AG20443 (cell line): ENCODE measurements at regions not wholly inside any gene's neighbourhood (a gene's known extent, or its start where the extent isn't known, plus 50 kb on each side); places are given as distances from the start of the nearest gene placed in this dataset.
"Not testable (repeated sequence)": the region's sequence is repeated elsewhere in the genome, so short reads cannot be mapped to it uniquely, and the experiment has no call there.

ENCODE experiments used
- DNase-seq: peaks from one replicate; pipeline ENCODE4 v3.0.0; 2012; ENCODE audit warnings: low spot score, mixed read lengths

DNA sequence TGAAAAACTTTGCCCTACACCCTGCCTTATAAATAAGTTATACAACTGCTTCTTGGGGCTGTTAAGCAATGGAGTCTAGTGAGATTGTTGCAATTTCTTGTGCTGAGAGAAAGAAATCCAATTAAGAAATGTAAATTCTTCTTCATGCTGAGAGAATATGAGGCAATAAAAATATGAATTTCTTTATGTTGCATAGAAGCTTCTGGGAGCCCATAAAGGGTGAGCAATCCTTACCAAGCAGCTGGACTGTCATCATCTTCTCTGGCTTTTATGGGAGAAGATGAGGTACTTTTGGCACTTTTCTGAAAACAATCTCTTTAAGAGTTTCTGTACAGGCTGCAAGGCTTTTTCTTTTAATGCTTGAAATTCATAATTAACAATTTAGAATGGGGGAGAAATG, 204.3 kb downstream of the DMRTA1 start:
- DNase-seq: no peak

DNA sequence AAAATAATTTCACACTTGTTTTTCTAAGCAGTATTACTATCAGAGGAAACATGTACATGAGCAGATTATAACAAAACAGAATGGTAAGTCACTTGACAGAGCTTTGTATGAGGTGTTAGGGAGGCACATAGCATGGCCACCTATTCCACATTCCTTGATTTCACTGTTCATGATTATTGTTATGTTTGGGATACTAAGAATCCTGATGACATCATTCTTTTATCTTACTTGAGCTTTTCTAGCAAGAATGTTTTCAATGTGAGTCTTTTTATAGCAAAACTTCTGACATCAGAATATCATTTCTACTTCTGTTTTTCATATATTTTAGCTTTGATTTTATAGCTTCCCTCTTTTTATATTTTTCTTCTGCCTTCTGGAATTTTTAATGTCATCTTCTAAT, 208.2 kb downstream of the DMRTA1 start:
- DNase-seq: no peak

DNA sequence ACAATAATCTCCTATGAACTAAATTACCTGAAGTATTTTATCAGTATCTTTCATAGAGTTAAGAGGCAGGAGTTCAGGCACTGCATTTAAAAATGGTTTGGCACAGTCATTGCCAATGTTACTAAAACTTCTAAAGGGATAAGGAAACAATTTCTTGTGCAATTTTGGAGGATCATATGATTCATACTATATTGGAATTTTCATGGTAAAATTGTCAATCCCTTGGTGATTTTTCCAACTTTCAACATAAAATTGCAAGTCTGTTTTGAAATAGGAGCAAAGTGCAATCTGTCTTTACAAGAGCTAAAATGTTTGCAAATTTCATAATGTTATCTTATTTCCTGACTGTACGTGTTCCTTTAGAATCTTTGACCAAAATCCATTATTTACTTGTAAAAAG, 211.1 kb downstream of the DMRTA1 start:
- DNase-seq: no peak

GRCh38 chr9:22658484-22658883, 211.9 kb downstream of the DMRTA1 start:
- DNase-seq: not testable (repeated sequence)

- DNase-seq: no peak
These were observed 235.9 kb downstream of the DMRTA1 start for GRCh38 chr9:22682536-22682935.

GRCh38 chr9:22682961-22683699, 236.5 kb downstream of the DMRTA1 start:
- DNase-seq: peak; percentile 73

- DNase-seq: peak; percentile 41
These were observed 237.1 kb downstream of the DMRTA1 start for GRCh38 chr9:22683700-22684075.

GRCh38 chr9:22693156-22693555, 246.5 kb downstream of the DMRTA1 start:
- DNase-seq: no peak

GRCh38 chr9:22700171-22700570, 253.5 kb downstream of the DMRTA1 start:
- DNase-seq: no peak

DNA sequence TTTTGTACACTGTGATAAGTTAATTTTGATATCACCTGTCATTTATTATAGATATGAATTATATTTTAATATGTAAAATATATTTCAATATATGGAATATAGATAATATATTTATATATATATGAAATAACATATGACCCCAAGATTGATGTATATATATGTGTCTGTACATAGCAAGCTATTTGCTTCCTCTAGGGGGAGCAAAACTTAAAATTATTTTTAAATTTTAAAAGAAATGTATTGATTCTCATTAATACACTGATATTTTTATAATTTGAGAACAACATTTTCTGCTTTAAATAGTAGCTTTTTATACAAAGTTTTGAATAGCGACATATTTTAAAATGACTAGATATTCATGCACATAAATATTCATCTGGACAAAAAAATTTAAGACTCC, 272.0 kb downstream of the DMRTA1 start:
- DNase-seq: no peak

- DNase-seq: no peak
These were observed 275.9 kb downstream of the DMRTA1 start for GRCh38 chr9:22722492-22722891.

- no peak for DNase-seq
These were observed 285.2 kb downstream of the DMRTA1 start for GRCh38 chr9:22731786-22732185.

- no peak for DNase-seq
These were observed 293.1 kb downstream of the DMRTA1 start for GRCh38 chr9:22739712-22740111.

- DNase-seq: no peak
These were observed 294.2 kb downstream of the DMRTA1 start for GRCh38 chr9:22740781-22741180.

DNA sequence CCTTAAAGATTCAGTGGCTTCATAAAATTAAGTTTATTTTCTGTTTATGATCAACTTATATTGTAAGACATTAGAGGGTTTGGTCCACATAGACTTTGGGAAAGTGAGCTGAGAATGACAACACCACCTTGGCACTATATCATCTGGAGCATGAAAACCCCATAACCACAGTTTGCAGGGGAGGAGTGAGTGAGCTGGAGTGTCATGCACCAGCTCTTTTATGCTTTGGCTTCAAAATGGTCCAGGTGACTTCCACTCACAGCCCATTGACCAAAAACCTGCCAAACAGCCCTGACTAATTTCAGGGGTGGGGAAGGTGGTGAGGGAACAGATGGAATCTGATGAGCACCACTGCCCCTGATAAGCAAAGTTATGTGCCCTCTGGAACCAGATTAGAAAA, 295.8 kb downstream of the DMRTA1 start:
- DNase-seq: no peak

- DNase-seq: no peak
These were observed 327.0 kb downstream of the DMRTA1 start for GRCh38 chr9:22773501-22774220.

DNA sequence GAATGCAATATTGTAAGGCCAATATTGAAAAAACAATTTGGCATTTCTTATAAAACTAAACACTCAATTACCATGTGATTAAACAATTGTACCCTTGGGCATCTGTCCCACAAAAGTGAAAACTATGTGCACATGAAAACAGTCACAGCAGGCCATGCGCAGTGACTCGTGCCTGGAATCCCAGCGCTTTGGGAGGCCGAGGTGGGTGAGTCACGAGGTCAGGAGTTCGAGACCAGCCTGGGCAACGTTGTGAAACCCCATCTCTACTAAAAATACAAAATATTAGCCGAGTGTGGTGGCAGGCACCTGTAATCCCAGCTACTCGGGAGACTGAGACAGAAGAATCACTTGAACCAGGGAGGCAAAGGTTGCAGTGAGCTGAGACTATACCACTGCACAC, 343.7 kb downstream of the DMRTA1 start:
- DNase-seq: no peak

GRCh38 chr9:22808876-22809275, 362.3 kb downstream of the DMRTA1 start:
- DNase-seq: no peak

DNA sequence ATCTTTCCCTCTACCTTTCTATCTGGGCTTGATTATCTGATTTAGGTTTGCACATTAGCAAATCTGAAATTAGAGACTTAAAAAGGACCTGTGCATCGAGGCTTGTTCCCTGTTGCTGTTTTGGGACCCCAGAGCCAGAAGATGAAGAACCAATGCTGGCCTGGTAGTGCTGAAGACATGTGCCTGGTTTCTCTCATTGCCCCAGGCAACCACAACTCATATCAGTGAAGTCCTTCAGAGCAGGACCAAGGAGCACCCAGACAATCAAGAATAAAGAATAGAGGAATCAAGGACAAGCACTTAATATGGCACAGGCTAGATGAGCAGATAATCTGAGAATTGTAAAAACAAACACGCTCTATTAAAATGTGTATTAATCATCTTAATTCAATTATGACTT, 362.7 kb downstream of the DMRTA1 start:
- DNase-seq: no peak

GRCh38 chr9:22813529-22813928, 366.9 kb downstream of the DMRTA1 start:
- peak; percentile 26 for DNase-seq

- DNase-seq: no peak
These were observed 368.6 kb downstream of the DMRTA1 start for GRCh38 chr9:22815246-22815645.

DNA sequence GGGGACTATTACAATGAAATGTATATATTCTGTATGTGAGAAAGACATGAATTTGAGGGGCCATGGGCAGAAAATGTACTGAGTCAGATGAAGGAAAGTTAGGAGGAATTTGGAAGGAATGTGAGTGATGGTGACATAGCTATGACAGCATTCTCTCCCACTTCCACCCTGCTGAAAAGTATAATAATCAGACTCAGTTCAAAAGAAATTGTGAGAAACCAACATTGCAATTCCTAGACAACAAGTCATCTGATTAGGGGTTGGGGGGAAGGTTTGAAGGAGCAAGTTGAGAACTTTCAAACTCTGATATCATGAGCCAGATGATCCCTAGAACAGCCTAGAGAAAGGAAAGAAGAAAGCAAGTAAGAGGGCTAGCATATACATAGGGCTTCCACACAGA, 370.6 kb downstream of the DMRTA1 start:
- peak; percentile 11 for DNase-seq

GRCh38 chr9:22829236-22829635, 382.6 kb downstream of the DMRTA1 start:
- no peak for DNase-seq

DNA sequence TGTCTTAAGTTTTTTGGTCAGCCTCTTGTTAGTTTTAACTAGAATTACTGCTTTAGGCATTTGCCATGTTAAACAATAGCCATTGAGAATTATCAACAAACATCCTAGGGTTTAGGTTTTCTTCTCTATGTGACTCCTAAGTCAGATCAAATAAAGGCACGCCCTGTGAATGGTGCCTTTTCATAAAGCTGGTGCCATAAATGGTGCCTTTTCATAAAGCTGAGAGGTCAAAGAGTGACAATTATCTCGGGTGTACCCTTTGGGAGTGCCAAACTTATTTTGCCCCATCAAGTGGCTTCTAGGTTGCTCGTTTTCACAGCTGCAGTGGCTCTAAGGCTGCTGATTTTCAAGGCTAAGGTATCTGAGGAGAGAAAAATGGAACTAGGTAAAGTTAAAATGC, 391.6 kb downstream of the DMRTA1 start:
- no peak for DNase-seq
